ENCODE measurements at regions not wholly inside any gene's neighbourhood (a gene's known extent, or its start where the extent isn't known, plus 50 kb on each side); places are given as distances from the start of the nearest gene placed in this dataset.
"Not testable (repeated sequence)": the region's sequence is repeated elsewhere in the genome, so short reads cannot be mapped to it uniquely, and the experiment has no call there.

DNA sequence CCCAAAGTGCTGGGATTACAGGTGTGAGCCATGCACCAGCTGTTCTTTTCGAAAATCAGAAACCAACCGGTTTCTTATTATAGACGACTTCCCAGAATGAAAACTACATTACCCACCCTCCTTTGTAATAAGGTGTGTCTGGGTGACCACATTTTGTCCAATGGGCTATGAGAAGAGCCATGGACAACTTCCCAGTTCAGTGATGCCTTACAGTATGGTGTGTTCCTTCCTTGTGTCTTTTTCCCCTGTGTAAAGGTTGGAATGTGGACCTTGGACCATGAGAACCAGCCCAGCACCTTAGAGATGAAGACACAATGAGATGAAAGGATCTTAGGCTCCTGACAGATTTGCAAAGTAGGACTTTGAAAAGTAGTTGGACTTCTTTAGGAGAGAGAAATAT, 85.0 kb upstream of the ATF7IP2 start:
- no peak overlapping the region for H3K9ac ChIP-seq (ENCODE audit: control insufficient read depth, extremely low read depth, insufficient read depth, low read length)
- TF ChIP-seq, protein P1, sequence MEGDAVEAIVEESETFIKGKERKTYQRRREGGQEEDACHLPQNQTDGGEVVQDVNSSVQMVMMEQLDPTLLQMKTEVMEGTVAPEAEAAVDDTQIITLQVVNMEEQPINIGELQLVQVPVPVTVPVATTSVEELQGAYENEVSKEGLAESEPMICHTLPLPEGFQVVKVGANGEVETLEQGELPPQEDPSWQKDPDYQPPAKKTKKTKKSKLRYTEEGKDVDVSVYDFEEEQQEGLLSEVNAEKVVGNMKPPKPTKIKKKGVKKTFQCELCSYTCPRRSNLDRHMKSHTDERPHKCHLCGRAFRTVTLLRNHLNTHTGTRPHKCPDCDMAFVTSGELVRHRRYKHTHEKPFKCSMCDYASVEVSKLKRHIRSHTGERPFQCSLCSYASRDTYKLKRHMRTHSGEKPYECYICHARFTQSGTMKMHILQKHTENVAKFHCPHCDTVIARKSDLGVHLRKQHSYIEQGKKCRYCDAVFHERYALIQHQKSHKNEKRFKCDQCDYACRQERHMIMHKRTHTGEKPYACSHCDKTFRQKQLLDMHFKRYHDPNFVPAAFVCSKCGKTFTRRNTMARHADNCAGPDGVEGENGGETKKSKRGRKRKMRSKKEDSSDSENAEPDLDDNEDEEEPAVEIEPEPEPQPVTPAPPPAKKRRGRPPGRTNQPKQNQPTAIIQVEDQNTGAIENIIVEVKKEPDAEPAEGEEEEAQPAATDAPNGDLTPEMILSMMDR (optimal IDR thresholded peaks at IDR 0.05 in 1 of 3, IDR thresholded peaks at IDR 0.05 in 1 of 3, conservative IDR thresholded peaks at IDR 0.05 in 1 of 3; ENCODE audit: extremely low read depth in 1 of 3, insufficient read depth in 2 of 3, low read length in 3 of 3): no peak
- TF ChIP-seq EZH2 (IDR thresholded peaks at IDR 0.05; ENCODE audit: low read length): no peak
- no peak overlapping the region for H2AFZ ChIP-seq (ENCODE audit: control insufficient read depth, low read length)
- dilution Hi-C loops (cut with MboI; ENCODE audit: extremely low pct_ligation_motif_present, low sequenced_read_pairs): no loop called here
- H3K4me3 ChIP-seq (ENCODE audit: control insufficient read depth in 2 of 3, extremely low read depth in 1 of 3, insufficient read depth in 2 of 3, low read depth in 1 of 3, low read length in 3 of 3): no peak overlapping the region
- H3K4me1 ChIP-seq (ENCODE audit: control insufficient read depth, extremely low read depth, insufficient read depth, low read length): no peaks in the 10 kb centered on the region
- no peaks in the 10 kb centered on the region for H3K9me1 ChIP-seq (ENCODE audit: control insufficient read depth, extremely low read depth, insufficient read depth, low read length)
- H3K27me3 ChIP-seq (ENCODE audit: control insufficient read depth, extremely low read depth, insufficient read depth, low read length): no peaks in the 10 kb centered on the region
- no peak overlapping the region for H3K27ac ChIP-seq (ENCODE audit: control insufficient read depth, insufficient read depth, low read length)
- H3K79me2 ChIP-seq (ENCODE audit: control insufficient read depth, insufficient read depth, low read length): no peaks in the 10 kb centered on the region
- FAIRE-seq: no peak
- no peaks in the 10 kb centered on the region for H3K36me3 ChIP-seq (ENCODE audit: control insufficient read depth in 2 of 2, extremely low read depth in 1 of 2, insufficient read depth in 2 of 2, low read length in 2 of 2)
- H3K9me3 ChIP-seq (ENCODE audit: control insufficient read depth, low read depth, low read length): no peaks in the 10 kb centered on the region
- no peak overlapping the region for H3K4me2 ChIP-seq (ENCODE audit: control insufficient read depth, extremely low read depth, insufficient read depth, low read depth, low read length)
- no peaks in the 10 kb centered on the region for H4K20me1 ChIP-seq (ENCODE audit: control insufficient read depth, extremely low read depth, insufficient read depth, low read length)
- DNase-seq (ENCODE audit: low read depth, low spot score): no peak

DNA sequence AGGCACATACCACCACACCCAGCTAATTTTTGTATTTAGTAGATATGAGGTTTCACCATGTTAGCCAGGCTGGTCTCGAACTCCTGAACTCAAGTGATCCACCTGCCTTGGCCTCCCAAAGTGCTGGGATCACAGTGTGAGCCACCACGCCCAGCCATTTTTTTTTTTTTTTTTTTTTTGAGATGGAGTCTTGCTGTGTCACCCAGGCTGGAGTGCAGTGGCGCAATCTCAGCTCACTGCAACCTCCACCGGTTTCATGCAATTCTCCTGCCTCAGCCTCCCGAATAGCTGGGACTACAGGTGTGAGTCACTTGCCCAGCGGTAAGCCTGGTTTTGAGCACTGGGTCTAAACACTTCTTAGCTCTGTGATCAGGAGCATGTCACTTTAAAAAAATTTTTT, 84.3 kb upstream of the ATF7IP2 start:
- H3K9me3 ChIP-seq (ENCODE audit: control insufficient read depth, low read depth, low read length); dilution Hi-C loops (cut with MboI; ENCODE audit: extremely low pct_ligation_motif_present, low sequenced_read_pairs); H3K4me2 ChIP-seq (ENCODE audit: control insufficient read depth, extremely low read depth, insufficient read depth, low read depth, low read length); H3K27ac ChIP-seq (ENCODE audit: control insufficient read depth, insufficient read depth, low read length); H3K36me3 ChIP-seq (ENCODE audit: control insufficient read depth in 2 of 2, extremely low read depth in 1 of 2, insufficient read depth in 2 of 2, low read length in 2 of 2); H4K20me1 ChIP-seq (ENCODE audit: control insufficient read depth, extremely low read depth, insufficient read depth, low read length); H3K79me2 ChIP-seq (ENCODE audit: control insufficient read depth, insufficient read depth, low read length); H3K27me3 ChIP-seq (ENCODE audit: control insufficient read depth, extremely low read depth, insufficient read depth, low read length); H3K9me1 ChIP-seq (ENCODE audit: control insufficient read depth, extremely low read depth, insufficient read depth, low read length); H2AFZ ChIP-seq (ENCODE audit: control insufficient read depth, low read length); DNase-seq (ENCODE audit: low read depth, low spot score); H3K4me1 ChIP-seq (ENCODE audit: control insufficient read depth, extremely low read depth, insufficient read depth, low read length); H3K4me3 ChIP-seq (ENCODE audit: control insufficient read depth in 2 of 3, extremely low read depth in 1 of 3, insufficient read depth in 2 of 3, low read depth in 1 of 3, low read length in 3 of 3); FAIRE-seq; H3K9ac ChIP-seq (ENCODE audit: control insufficient read depth, extremely low read depth, insufficient read depth, low read length): not testable (repeated sequence)

DNA sequence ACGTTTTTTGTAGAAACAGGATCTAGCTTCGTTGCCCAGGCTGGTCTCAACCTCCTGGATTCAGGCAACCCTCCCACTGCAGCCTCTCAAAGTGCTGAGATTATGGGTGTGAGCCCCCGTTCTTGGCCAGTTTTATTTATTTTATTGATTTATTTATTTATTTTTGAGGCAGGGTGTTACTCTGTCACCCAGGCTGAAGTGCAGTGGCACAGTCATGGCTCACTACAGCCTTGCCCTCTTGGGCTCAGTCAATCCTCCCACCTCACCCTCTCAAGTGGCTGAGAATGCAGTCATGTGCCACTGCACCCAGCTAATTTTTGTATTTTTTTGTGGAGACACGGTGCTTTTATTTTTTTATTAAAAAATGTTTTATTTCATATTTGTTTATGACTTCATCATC, 79.9 kb upstream of the ATF7IP2 start:
- Histone ChIP-seq H2AFZ (ENCODE audit: control insufficient read depth, low read length) (no peak overlapping the region), H3K27ac (ENCODE audit: control insufficient read depth, insufficient read depth, low read length) (no peak overlapping the region), H3K36me3 (ENCODE audit: control insufficient read depth in 2 of 2, extremely low read depth in 1 of 2, insufficient read depth in 2 of 2, low read length in 2 of 2) (no peaks in the 10 kb centered on the region), H4K20me1 (ENCODE audit: control insufficient read depth, extremely low read depth, insufficient read depth, low read length) (no peaks in the 10 kb centered on the region), H3K79me2 (ENCODE audit: control insufficient read depth, insufficient read depth, low read length) (no peaks in the 10 kb centered on the region), H3K4me1 (ENCODE audit: control insufficient read depth, extremely low read depth, insufficient read depth, low read length) (peaks cover 14% of the 10 kb centered on the region), H3K9ac (ENCODE audit: control insufficient read depth, extremely low read depth, insufficient read depth, low read length) (no peak overlapping the region), H3K4me3 (ENCODE audit: control insufficient read depth in 2 of 3, extremely low read depth in 1 of 3, insufficient read depth in 2 of 3, low read depth in 1 of 3, low read length in 3 of 3) (no peak overlapping the region), H3K9me3 (ENCODE audit: control insufficient read depth, low read depth, low read length) (no peaks in the 10 kb centered on the region), H3K9me1 (ENCODE audit: control insufficient read depth, extremely low read depth, insufficient read depth, low read length) (no peaks in the 10 kb centered on the region), H3K4me2 (ENCODE audit: control insufficient read depth, extremely low read depth, insufficient read depth, low read depth, low read length) (no peak overlapping the region), H3K27me3 (ENCODE audit: control insufficient read depth, extremely low read depth, insufficient read depth, low read length) (no peaks in the 10 kb centered on the region)
- TF ChIP-seq EZH2 (IDR thresholded peaks at IDR 0.05; ENCODE audit: low read length): no peak
- TF ChIP-seq, protein P1 (optimal IDR thresholded peaks at IDR 0.05 in 1 of 3, IDR thresholded peaks at IDR 0.05 in 1 of 3, conservative IDR thresholded peaks at IDR 0.05 in 1 of 3; ENCODE audit: extremely low read depth in 1 of 3, insufficient read depth in 2 of 3, low read length in 3 of 3): no peak
- DNase-seq (ENCODE audit: low read depth, low spot score) (no peak), FAIRE-seq (no peak)
- dilution Hi-C loops (cut with MboI; ENCODE audit: extremely low pct_ligation_motif_present, low sequenced_read_pairs): no loop called here

Measured in keratinocyte (primary cell).